Naive thymus-derived CD4-positive, alpha-beta T cell (primary cell): ENCODE measurements at regions not wholly inside any gene's neighbourhood (a gene's known extent, or its start where the extent isn't known, plus 50 kb on each side); places are given as distances from the start of the nearest gene placed in this dataset.
A peak's percentile ranks its signal among the peaks of the same experiment; 100 is the strongest.
"Not testable (repeated sequence)": the region's sequence is repeated elsewhere in the genome, so short reads cannot be mapped to it uniquely, and the experiment has no call there.

Source experiments
- ATAC-seq: fragments of 150-1000 bp; cut with Tn5 transposase; 2 replicates; pipeline ENCODE4 v1.10.0; 2021; ENCODE audit warnings: mild to moderate bottlenecking, moderate library complexity
- CTCF ChIA-PET: fragments of 350-600 bp; sonication (Branson Sonifier 250); formaldehyde crosslinking; loops from one replicate; lab custom pipeline; 2021; ENCODE audit warnings: antibody characterized with exemption; lab: Charles Lee
- POLR2A ChIA-PET: fragments of 350-600 bp; sonication (Branson Sonifier 250); formaldehyde crosslinking; loops from one replicate; lab custom pipeline; 2021; ENCODE audit warnings: antibody characterized with exemption, inconsistent platforms; lab: Charles Lee
- DNase-seq, 9 donors: peaks; one replicate each; pipeline versions ENCODE4 v3.0.0 to v3.0.0-alpha.2; 2020 to 2022; ENCODE audit warnings: mixed read lengths in 1 of 9
- H3K27ac ChIP-seq: one replicate; pipeline ENCODE4 v1.7.0; 2013; ENCODE audit warnings: mild to moderate bottlenecking, low read depth, low read length, moderate library complexity
- H3K27me3 ChIP-seq, 2 donors: one replicate each; pipeline ENCODE4 v1.7.0; 2013; ENCODE audit warnings: low read length in 2 of 2, mild to moderate bottlenecking in 2 of 2, moderate library complexity in 2 of 2; ENCODE audit not compliant: control insufficient read depth in 2 of 2, insufficient read depth in 2 of 2
- H3K36me3 ChIP-seq, 3 experiments: 1 replicate in 2 of 3; 2 replicates in 1 of 3; pipeline ENCODE4 v1.7.0; 2013; ENCODE audit warnings: low read length in 3 of 3, mild to moderate bottlenecking in 3 of 3, moderate library complexity in 1 of 3; ENCODE audit not compliant: insufficient read depth in 3 of 3, control insufficient read depth in 2 of 3
- H3K4me1 ChIP-seq, 2 donors: one replicate each; pipeline ENCODE4 v1.7.0; 2013; ENCODE audit warnings: low read length in 2 of 2, mild to moderate bottlenecking in 2 of 2, moderate library complexity in 1 of 2; ENCODE audit not compliant: control insufficient read depth in 2 of 2, insufficient read depth in 2 of 2
- H3K4me3 ChIP-seq: 2 replicates; pipeline ENCODE4 v1.7.0; 2013; ENCODE audit warnings: mild to moderate bottlenecking, low read length
- H3K9me3 ChIP-seq, 3 experiments: 1 replicate in 2 of 3; 2 replicates in 1 of 3; pipeline ENCODE4 v1.7.0; 2013; ENCODE audit warnings: low read length in 3 of 3; ENCODE audit not compliant: control insufficient read depth in 2 of 3
- H3K27ac Mint-ChIP-seq, 9 donors: one replicate each; pipeline ENCODE4 v1.8.0; 2020 to 2022; ENCODE audit warnings: mixed read lengths in 9 of 9, mild to moderate bottlenecking in 8 of 9, moderate library complexity in 5 of 9, inconsistent platforms in 2 of 9
- H3K27me3 Mint-ChIP-seq, 5 donors: one replicate each; pipeline ENCODE4 v1.8.0; 2021 to 2022; ENCODE audit warnings: mixed read lengths in 5 of 5, mild to moderate bottlenecking in 1 of 5
- H3K36me3 Mint-ChIP-seq, 5 donors: one replicate each; pipeline ENCODE4 v1.8.0; 2020 to 2022; ENCODE audit warnings: mixed read lengths in 5 of 5, mild to moderate bottlenecking in 3 of 5, inconsistent platforms in 1 of 5
- H3K4me1 Mint-ChIP-seq, 7 donors: one replicate each; pipeline ENCODE4 v1.8.0; 2020 to 2022; ENCODE audit warnings: mixed read lengths in 7 of 7, mild to moderate bottlenecking in 3 of 7, inconsistent platforms in 1 of 7
- H3K4me3 Mint-ChIP-seq, 10 donors: one replicate each; pipeline ENCODE4 v1.8.0; 2020 to 2022; ENCODE audit warnings: mild to moderate bottlenecking in 10 of 10, mixed read lengths in 10 of 10, moderate library complexity in 6 of 10, inconsistent platforms in 2 of 10
- H3K9me3 Mint-ChIP-seq, 11 donors: one replicate each; pipeline ENCODE4 v1.8.0; 2020 to 2022; ENCODE audit warnings: mixed read lengths in 11 of 11, mild to moderate bottlenecking in 4 of 11, inconsistent platforms in 1 of 11, moderate library complexity in 1 of 11
- intact Hi-C, 2 donors: fragments of 100-400 bp; cut with micrococcal nuclease; formaldehyde crosslinking; loops; one replicate each; pipeline ENCODE4 v1.15.1; 2023

DNA sequence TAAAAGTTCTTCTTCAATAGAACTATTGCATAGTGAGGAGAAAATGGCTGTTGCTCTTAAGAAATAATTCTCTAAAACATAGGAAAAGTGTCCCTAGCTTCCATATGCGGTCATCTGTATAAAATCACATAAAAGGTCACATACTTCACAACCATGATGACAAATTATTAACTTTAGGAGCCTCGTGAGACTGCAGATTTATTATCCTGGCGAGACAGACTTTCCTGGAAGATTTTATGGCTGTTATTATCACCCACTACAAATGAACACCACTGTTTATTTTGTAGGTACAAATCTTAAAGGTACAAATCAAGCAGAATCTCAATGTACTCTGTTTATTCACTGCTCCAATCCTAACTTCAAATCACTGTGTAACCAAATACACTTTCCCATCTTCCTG, 55.0 kb upstream of the AGAP4 start:
- H3K27ac ChIP-seq, CTCF ChIA-PET, H3K4me1 ChIP-seq, H3K9me3 Mint-ChIP-seq, intact Hi-C loops, DNase-seq, H3K9me3 ChIP-seq, H3K27ac Mint-ChIP-seq, POLR2A ChIA-PET, H3K27me3 ChIP-seq, H3K36me3 ChIP-seq, H3K4me3 ChIP-seq, H3K4me3 Mint-ChIP-seq, H3K27me3 Mint-ChIP-seq, ATAC-seq, H3K4me1 Mint-ChIP-seq, H3K36me3 Mint-ChIP-seq: not testable (repeated sequence)

DNA sequence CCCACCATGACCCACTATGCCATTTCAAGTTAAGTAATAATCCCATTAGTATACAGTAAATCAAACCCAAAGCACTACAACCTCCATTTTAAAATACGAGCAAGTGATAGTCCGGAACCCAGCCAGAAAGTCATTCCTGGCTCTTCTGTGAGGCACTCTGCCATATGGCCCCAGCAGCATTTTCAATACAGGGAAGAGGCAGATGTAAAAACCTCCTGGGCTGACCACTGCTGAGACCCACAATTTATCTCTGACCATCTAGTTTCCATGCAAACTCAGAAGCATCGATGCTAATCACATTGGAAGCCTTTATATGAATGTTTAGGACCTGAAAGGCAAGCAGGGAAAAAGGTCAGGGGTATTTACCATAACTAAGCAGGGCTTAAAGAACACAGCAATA, 56.3 kb upstream of the AGAP4 start:
- H3K27ac ChIP-seq, H3K36me3 ChIP-seq, intact Hi-C loops, H3K4me1 ChIP-seq, POLR2A ChIA-PET, H3K9me3 Mint-ChIP-seq, DNase-seq, H3K4me3 ChIP-seq, ATAC-seq, H3K36me3 Mint-ChIP-seq, H3K9me3 ChIP-seq, CTCF ChIA-PET, H3K4me3 Mint-ChIP-seq, H3K4me1 Mint-ChIP-seq, H3K27me3 ChIP-seq, H3K27me3 Mint-ChIP-seq, H3K27ac Mint-ChIP-seq: not testable (repeated sequence)

GRCh38 chr10:45904070-45904469, 56.8 kb upstream of the AGAP4 start:
- H3K4me3 ChIP-seq, H3K27ac ChIP-seq, H3K36me3 ChIP-seq, H3K4me1 Mint-ChIP-seq, CTCF ChIA-PET, H3K27me3 Mint-ChIP-seq, H3K9me3 Mint-ChIP-seq, H3K9me3 ChIP-seq, H3K4me3 Mint-ChIP-seq, POLR2A ChIA-PET, intact Hi-C loops, H3K36me3 Mint-ChIP-seq, ATAC-seq, DNase-seq, H3K27me3 ChIP-seq, H3K27ac Mint-ChIP-seq, H3K4me1 ChIP-seq: not testable (repeated sequence)

- intact Hi-C loops, H3K4me3 Mint-ChIP-seq, H3K4me3 ChIP-seq, H3K27ac ChIP-seq, H3K9me3 Mint-ChIP-seq, DNase-seq, H3K27ac Mint-ChIP-seq, H3K4me1 ChIP-seq, H3K27me3 ChIP-seq, H3K4me1 Mint-ChIP-seq, ATAC-seq, POLR2A ChIA-PET, H3K36me3 ChIP-seq, CTCF ChIA-PET, H3K9me3 ChIP-seq, H3K27me3 Mint-ChIP-seq: not testable (repeated sequence)
- H3K36me3 Mint-ChIP-seq = peaks cover 2 to 20% (median 12%) of the 10 kb centered on the region in 5 donors
These were observed 59.1 kb upstream of the TIMM23 start for GRCh38 chr10:45913205-45913604.

DNA sequence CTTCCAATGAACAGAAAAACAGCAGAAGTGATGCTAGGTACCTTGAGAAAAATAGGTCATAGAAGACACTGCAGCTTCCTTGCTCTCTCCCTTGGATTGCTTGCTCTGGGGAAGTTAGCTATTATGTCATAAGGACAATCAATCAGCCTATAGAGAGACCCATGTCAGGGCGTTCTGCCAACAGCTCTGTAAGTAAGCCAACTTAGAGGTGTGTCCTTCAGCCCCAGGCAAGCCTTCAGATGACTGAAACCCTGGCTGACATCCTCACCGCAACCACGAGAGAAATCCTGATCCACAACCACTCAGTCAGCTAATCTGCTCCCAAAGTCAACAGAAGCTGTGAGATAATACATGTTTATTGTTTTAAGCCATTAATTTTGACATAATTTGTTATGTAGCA, 57.5 kb upstream of the TIMM23 start:
- H3K4me3 ChIP-seq, H3K27ac ChIP-seq, H3K4me3 Mint-ChIP-seq, H3K36me3 ChIP-seq, H3K4me1 Mint-ChIP-seq, H3K4me1 ChIP-seq, intact Hi-C loops, POLR2A ChIA-PET, H3K27me3 Mint-ChIP-seq, ATAC-seq, CTCF ChIA-PET, H3K9me3 Mint-ChIP-seq, H3K27me3 ChIP-seq, DNase-seq, H3K9me3 ChIP-seq, H3K27ac Mint-ChIP-seq: not testable (repeated sequence)
- peaks cover 3 to 19% (median 15%) of the 10 kb centered on the region in 5 donors for H3K36me3 Mint-ChIP-seq

DNA sequence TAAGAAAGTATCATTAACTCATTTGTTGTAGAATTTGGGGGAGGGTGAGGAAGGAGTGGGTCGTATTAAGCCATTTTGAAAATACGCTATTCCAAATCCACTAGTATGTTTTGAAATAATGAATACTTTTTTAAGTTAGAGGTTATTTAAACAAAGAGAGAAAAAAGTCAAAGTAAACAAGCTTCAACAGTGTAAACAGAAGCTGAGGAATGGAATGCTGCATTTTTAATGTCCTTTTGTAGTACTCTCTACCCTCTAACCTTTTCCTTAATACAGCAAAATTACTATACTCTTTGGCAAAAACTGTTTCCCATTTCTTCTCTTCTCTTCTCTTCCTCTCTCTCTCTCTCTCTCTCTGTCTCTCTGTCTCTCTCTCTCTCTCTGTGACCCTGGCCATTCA, 56.7 kb upstream of the TIMM23 start:
- H3K27ac ChIP-seq, CTCF ChIA-PET, H3K4me3 ChIP-seq, POLR2A ChIA-PET, DNase-seq, H3K36me3 ChIP-seq, ATAC-seq, H3K4me1 Mint-ChIP-seq, H3K9me3 ChIP-seq, H3K27me3 ChIP-seq, H3K9me3 Mint-ChIP-seq, H3K4me1 ChIP-seq, intact Hi-C loops, H3K27me3 Mint-ChIP-seq, H3K4me3 Mint-ChIP-seq: not testable (repeated sequence)
- Mint-ChIP-seq H3K36me3 (peaks cover 3 to 20% (median 16%) of the 10 kb centered on the region in 5 donors), H3K27ac (peak overlapping the region in 2 of 9 donors; percentile 24 to 33)

GRCh38 chr10:45920876-45921275, 51.4 kb upstream of the TIMM23 start:
- H3K27ac ChIP-seq, intact Hi-C loops, H3K27me3 Mint-ChIP-seq, H3K27me3 ChIP-seq, H3K27ac Mint-ChIP-seq, H3K4me3 Mint-ChIP-seq, H3K9me3 Mint-ChIP-seq, POLR2A ChIA-PET, ATAC-seq, DNase-seq, H3K4me3 ChIP-seq, H3K4me1 Mint-ChIP-seq, H3K9me3 ChIP-seq, H3K36me3 ChIP-seq, CTCF ChIA-PET, H3K4me1 ChIP-seq: not testable (repeated sequence)
- peaks cover 3 to 18% (median 15%) of the 10 kb centered on the region in 5 donors for H3K36me3 Mint-ChIP-seq
